ENCODE measurements at regions not wholly inside any gene's neighbourhood (a gene's known extent, or its start where the extent isn't known, plus 50 kb on each side); places are given as distances from the start of the nearest gene placed in this dataset.

GRCh38 chr5:14965815-14966214, 94.2 kb upstream of the ANKH start:
- no peak for TF ChIP-seq EZH2 (IDR thresholded peaks at IDR 0.05; ENCODE audit: borderline replicate concordance, insufficient read depth, low read depth, low read length, poor library complexity, severe bottlenecking)
- TF ChIP-seq, protein P1, sequence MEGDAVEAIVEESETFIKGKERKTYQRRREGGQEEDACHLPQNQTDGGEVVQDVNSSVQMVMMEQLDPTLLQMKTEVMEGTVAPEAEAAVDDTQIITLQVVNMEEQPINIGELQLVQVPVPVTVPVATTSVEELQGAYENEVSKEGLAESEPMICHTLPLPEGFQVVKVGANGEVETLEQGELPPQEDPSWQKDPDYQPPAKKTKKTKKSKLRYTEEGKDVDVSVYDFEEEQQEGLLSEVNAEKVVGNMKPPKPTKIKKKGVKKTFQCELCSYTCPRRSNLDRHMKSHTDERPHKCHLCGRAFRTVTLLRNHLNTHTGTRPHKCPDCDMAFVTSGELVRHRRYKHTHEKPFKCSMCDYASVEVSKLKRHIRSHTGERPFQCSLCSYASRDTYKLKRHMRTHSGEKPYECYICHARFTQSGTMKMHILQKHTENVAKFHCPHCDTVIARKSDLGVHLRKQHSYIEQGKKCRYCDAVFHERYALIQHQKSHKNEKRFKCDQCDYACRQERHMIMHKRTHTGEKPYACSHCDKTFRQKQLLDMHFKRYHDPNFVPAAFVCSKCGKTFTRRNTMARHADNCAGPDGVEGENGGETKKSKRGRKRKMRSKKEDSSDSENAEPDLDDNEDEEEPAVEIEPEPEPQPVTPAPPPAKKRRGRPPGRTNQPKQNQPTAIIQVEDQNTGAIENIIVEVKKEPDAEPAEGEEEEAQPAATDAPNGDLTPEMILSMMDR (IDR thresholded peaks at IDR 0.05), result no peak

Data from B cell (primary cell).